A549 (cell line): ENCODE measurements at regions not wholly inside any gene's neighbourhood (a gene's known extent, or its start where the extent isn't known, plus 50 kb on each side); places are given as distances from the start of the nearest gene placed in this dataset.

Source experiments
- CHD2 ChIP-seq: fragments of 150-350 bp; IDR thresholded peaks from 2 replicates; pipeline ENCODE4 v1.6.1; 2014; ENCODE audit warnings: low read length; ENCODE audit not compliant: partially characterized antibody
- CHD4 ChIP-seq: fragments of 200-600 bp; sonication (generic); IDR thresholded peaks from 2 replicates; pipeline ENCODE4 v1.6.1; 2016; ENCODE audit warnings: antibody characterized with exemption, mild to moderate bottlenecking, borderline replicate concordance
- CTCF ChIP-seq: fragments of >200 bp; sonication (Bioruptor Twin); formaldehyde crosslinking; IDR thresholded peaks from 3 replicates; pipeline ENCODE4 v1.5.1; 2016
- MAX ChIP-seq: IDR thresholded peaks from 2 replicates; pipeline ENCODE4 v1.6.1; 2012
- POLR2A ChIP-seq: IDR thresholded peaks from 2 replicates; pipeline ENCODE4 v1.6.1; 2012; ENCODE audit warnings: mild to moderate bottlenecking, low read length
- TF ChIP-seq, protein P1 (sequence below): fragments of 250-450 bp; sonication (Bioruptor Pico); IDR thresholded peaks from 2 replicates; pipeline ENCODE4 v1.5.0; 2021; ENCODE audit warnings: mild to moderate bottlenecking, moderate library complexity, borderline replicate concordance
- TF ChIP-seq, protein P2 (sequence below): fragments of 200-600 bp; sonication (generic); IDR thresholded peaks from 2 replicates; pipeline ENCODE4 v1.6.1; 2016; ENCODE audit warnings: antibody characterized with exemption, mild to moderate bottlenecking, moderate library complexity

DNA sequence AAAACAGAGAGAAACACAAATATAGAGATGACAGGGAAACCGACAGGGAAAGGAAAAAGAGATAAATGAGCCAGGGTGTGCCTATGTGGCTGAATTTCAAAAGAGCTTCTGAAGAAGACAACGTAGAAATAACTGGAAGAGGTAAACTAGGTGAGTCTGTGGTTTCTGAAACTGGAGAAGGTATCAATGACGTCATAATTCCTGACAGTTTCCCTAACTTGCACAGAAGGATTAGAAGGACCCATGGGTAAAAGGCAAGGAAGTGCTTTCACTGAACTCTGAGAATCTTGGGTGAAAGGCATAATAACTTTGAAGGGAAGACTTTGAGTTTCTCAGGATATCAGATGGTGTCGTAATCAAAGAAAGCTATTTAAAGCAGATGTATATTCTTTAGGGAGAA lies 790.8 kb upstream of the NUDT12 start:
- TF ChIP-seq MAX = no peak
- TF ChIP-seq, protein P1, sequence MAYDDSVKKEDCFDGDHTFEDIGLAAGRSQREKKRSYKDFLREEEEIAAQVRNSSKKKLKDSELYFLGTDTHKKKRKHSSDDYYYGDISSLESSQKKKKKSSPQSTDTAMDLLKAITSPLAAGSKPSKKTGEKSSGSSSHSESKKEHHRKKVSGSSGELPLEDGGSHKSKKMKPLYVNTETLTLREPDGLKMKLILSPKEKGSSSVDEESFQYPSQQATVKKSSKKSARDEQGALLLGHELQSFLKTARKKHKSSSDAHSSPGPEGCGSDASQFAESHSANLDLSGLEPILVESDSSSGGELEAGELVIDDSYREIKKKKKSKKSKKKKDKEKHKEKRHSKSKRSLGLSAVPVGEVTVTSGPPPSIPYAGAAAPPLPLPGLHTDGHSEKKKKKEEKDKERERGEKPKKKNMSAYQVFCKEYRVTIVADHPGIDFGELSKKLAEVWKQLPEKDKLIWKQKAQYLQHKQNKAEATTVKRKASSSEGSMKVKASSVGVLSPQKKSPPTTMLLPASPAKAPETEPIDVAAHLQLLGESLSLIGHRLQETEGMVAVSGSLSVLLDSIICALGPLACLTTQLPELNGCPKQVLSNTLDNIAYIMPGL (CRISPR knock-in tag) = no peak
- no peak for TF ChIP-seq CTCF
- no peak for TF ChIP-seq POLR2A
- TF ChIP-seq CHD2 = no peak
- no peak for TF ChIP-seq CHD4
- TF ChIP-seq, protein P2, sequence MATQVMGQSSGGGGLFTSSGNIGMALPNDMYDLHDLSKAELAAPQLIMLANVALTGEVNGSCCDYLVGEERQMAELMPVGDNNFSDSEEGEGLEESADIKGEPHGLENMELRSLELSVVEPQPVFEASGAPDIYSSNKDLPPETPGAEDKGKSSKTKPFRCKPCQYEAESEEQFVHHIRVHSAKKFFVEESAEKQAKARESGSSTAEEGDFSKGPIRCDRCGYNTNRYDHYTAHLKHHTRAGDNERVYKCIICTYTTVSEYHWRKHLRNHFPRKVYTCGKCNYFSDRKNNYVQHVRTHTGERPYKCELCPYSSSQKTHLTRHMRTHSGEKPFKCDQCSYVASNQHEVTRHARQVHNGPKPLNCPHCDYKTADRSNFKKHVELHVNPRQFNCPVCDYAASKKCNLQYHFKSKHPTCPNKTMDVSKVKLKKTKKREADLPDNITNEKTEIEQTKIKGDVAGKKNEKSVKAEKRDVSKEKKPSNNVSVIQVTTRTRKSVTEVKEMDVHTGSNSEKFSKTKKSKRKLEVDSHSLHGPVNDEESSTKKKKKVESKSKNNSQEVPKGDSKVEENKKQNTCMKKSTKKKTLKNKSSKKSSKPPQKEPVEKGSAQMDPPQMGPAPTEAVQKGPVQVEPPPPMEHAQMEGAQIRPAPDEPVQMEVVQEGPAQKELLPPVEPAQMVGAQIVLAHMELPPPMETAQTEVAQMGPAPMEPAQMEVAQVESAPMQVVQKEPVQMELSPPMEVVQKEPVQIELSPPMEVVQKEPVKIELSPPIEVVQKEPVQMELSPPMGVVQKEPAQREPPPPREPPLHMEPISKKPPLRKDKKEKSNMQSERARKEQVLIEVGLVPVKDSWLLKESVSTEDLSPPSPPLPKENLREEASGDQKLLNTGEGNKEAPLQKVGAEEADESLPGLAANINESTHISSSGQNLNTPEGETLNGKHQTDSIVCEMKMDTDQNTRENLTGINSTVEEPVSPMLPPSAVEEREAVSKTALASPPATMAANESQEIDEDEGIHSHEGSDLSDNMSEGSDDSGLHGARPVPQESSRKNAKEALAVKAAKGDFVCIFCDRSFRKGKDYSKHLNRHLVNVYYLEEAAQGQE = no peak
